Peyer's patch (tissue), 4 donors: ENCODE measurements at regions not wholly inside any gene's neighbourhood (a gene's known extent, or its start where the extent isn't known, plus 50 kb on each side); places are given as distances from the start of the nearest gene placed in this dataset.

ENCODE experiments used
- CTCF ChIP-seq, 6 experiments: fragments of 450-650 bp in 4 of 6; fragments of 200-600 bp in 2 of 6; sonication (generic) in 1 of 6; IDR thresholded peaks; one replicate each; pipeline ENCODE4 v1.5.1; 2017 to 2019; ENCODE audit warnings: antibody characterized with exemption in 6 of 6, mild to moderate bottlenecking in 3 of 6, moderate library complexity in 1 of 6
- POLR2A ChIP-seq, 2 donors: fragments of 450-650 bp; IDR thresholded peaks; one replicate each; pipeline ENCODE4 v1.5.1; 2017; ENCODE audit warnings: antibody characterized with exemption in 2 of 2, mild to moderate bottlenecking in 2 of 2, moderate library complexity in 2 of 2

- TF ChIP-seq CTCF (IDR thresholded peaks at IDR 0.05) (no peak), POLR2A (IDR thresholded peaks at IDR 0.05) (no peak)
Observed at GRCh38 chr4:128358913-128359279, 71.3 kb upstream of the PGRMC2 start.
